SK-N-SH (cell line): ENCODE measurements at regions not wholly inside any gene's neighbourhood (a gene's known extent, or its start where the extent isn't known, plus 50 kb on each side); places are given as distances from the start of the nearest gene placed in this dataset.

ENCODE experiments used
- EP300 ChIP-seq, 2 experiments: IDR thresholded peaks; 2 replicates each; pipeline versions ENCODE4 v1.4.0 to v1.6.1; 2012; ENCODE audit warnings: borderline replicate concordance in 1 of 2, low read depth in 1 of 2, low read length in 1 of 2
- GABPA ChIP-seq: IDR thresholded peaks from 2 replicates; pipeline ENCODE4 v1.4.0; 2012; ENCODE audit warnings: low read depth, mild to moderate bottlenecking
- GATA2 ChIP-seq: sonication (generic); formaldehyde crosslinking; IDR thresholded peaks from 2 replicates; pipeline ENCODE4 v1.5.0; 2020; ENCODE audit warnings: mild to moderate bottlenecking, missing genetic modification reagents
- JUND ChIP-seq: IDR thresholded peaks from 2 replicates; pipeline ENCODE4 v1.4.0; 2012
- POLR2AphosphoS5 ChIP-seq: IDR thresholded peaks from 2 replicates; pipeline ENCODE4 v1.6.1; 2012; ENCODE audit warnings: low read depth, low read length
- RAD21 ChIP-seq: IDR thresholded peaks from 2 replicates; pipeline ENCODE4 v1.6.1; 2012; ENCODE audit warnings: mild to moderate bottlenecking, low read length
- SMC3 ChIP-seq: IDR thresholded peaks from 2 replicates; pipeline ENCODE4 v1.6.1; 2012; ENCODE audit warnings: low read depth, low read length, improper control_type of control experiment
- YY1 ChIP-seq: IDR thresholded peaks from 2 replicates; pipeline ENCODE4 v1.4.0; 2012; ENCODE audit warnings: low read depth, mild to moderate bottlenecking
- TF ChIP-seq, protein P1 (sequence below): fragments of 200-600 bp; sonication (generic); IDR thresholded peaks from 2 replicates; pipeline ENCODE4 v1.6.1; 2017; ENCODE audit warnings: antibody characterized with exemption, mild to moderate bottlenecking, moderate library complexity
- TF ChIP-seq, protein P2 (sequence below): IDR thresholded peaks from 2 replicates; pipeline ENCODE4 v1.4.0; 2012; ENCODE audit warnings: low read depth
- TF ChIP-seq, protein P3 (sequence below): IDR thresholded peaks from 2 replicates; pipeline ENCODE4; 2012

DNA sequence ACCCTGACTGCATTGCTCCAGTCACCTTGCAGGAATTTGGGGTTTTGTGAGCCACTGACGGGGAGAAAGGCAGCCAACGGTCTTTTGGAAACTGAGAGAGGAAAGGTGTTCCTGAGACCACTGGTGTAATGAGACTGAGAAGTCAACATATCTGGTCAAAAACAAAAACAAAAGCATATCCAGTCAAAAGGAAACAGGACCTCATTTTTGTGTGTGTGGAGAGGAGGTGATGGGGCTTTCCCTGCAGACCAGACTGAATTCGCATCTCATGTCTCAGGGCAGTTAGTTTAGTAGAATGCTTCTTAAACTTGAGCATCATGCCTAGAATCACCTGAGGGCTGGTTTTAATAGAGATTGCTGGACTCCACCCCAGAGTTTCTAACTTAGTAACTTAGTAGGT lies 198.4 kb downstream of the COPRS start:
- TF ChIP-seq, protein P1, sequence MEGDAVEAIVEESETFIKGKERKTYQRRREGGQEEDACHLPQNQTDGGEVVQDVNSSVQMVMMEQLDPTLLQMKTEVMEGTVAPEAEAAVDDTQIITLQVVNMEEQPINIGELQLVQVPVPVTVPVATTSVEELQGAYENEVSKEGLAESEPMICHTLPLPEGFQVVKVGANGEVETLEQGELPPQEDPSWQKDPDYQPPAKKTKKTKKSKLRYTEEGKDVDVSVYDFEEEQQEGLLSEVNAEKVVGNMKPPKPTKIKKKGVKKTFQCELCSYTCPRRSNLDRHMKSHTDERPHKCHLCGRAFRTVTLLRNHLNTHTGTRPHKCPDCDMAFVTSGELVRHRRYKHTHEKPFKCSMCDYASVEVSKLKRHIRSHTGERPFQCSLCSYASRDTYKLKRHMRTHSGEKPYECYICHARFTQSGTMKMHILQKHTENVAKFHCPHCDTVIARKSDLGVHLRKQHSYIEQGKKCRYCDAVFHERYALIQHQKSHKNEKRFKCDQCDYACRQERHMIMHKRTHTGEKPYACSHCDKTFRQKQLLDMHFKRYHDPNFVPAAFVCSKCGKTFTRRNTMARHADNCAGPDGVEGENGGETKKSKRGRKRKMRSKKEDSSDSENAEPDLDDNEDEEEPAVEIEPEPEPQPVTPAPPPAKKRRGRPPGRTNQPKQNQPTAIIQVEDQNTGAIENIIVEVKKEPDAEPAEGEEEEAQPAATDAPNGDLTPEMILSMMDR: no peak
- TF ChIP-seq GATA2 (CRISPR knock-in tag) (no peak), YY1 (no peak), GABPA (no peak), JUND (no peak), SMC3 (no peak), EP300 (IDR thresholded peaks at IDR 0.05; ENCODE audit: borderline replicate concordance in 1 of 2, low read depth in 1 of 2, low read length in 1 of 2) (no peak), POLR2AphosphoS5 (no peak), RAD21 (no peak)
- TF ChIP-seq, protein P2, sequence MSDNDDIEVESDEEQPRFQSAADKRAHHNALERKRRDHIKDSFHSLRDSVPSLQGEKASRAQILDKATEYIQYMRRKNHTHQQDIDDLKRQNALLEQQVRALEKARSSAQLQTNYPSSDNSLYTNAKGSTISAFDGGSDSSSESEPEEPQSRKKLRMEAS: no peak
- TF ChIP-seq, protein P3, sequence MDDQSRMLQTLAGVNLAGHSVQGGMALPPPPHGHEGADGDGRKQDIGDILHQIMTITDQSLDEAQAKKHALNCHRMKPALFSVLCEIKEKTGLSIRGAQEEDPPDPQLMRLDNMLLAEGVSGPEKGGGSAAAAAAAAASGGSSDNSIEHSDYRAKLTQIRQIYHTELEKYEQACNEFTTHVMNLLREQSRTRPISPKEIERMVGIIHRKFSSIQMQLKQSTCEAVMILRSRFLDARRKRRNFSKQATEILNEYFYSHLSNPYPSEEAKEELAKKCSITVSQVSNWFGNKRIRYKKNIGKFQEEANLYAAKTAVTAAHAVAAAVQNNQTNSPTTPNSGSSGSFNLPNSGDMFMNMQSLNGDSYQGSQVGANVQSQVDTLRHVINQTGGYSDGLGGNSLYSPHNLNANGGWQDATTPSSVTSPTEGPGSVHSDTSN: no peak
